H1 (cell line): ENCODE measurements at regions not wholly inside any gene's neighbourhood (a gene's known extent, or its start where the extent isn't known, plus 50 kb on each side); places are given as distances from the start of the nearest gene placed in this dataset.

Experiments used
- CTCF ChIA-PET: fragments of 300-600 bp; sonication (Branson Sonifier 250); formaldehyde crosslinking; loops from one replicate; lab custom pipeline; 2021; ENCODE audit not compliant: partially characterized antibody; lab: Charles Lee
- POLR2A ChIA-PET: fragments of 300-600 bp; sonication (Branson Sonifier 250); formaldehyde crosslinking; loops from one replicate; lab custom pipeline; 2021; ENCODE audit warnings: inconsistent platforms; ENCODE audit not compliant: partially characterized antibody; lab: Charles Lee
- DNase-seq, 2 experiments: peaks; one replicate each; pipeline versions ENCODE4 v3.0.0 to v3.0.0-alpha.2; 2010 to 2022; ENCODE audit warnings: low spot score in 2 of 2, low read depth in 1 of 2, mixed read lengths in 1 of 2
- FAIRE-seq: peaks from 2 replicates; lab custom pipeline; 2011; peaks lifted over from hg19 to GRCh38; lab: Jason Lieb, UNC
- H2AFZ ChIP-seq: 2 replicates; pipeline ENCODE4 v1.8.1; 2012; ENCODE audit warnings: low read length, inconsistent platforms
- H2AK5ac ChIP-seq: 2 replicates; pipeline ENCODE4 v1.6.1; 2013; ENCODE audit warnings: low read depth, low read length
- H2BK120ac ChIP-seq: replicated peaks from 2 replicates; pipeline ENCODE3; 2013; ENCODE audit warnings: low read depth, low read length, inconsistent platforms
- H2BK12ac ChIP-seq: 2 replicates; pipeline ENCODE4 v1.6.1; 2013; ENCODE audit warnings: low read depth, low read length
- H2BK15ac ChIP-seq: 2 replicates; pipeline ENCODE4 v1.6.1; 2013; ENCODE audit warnings: low read length
- H2BK20ac ChIP-seq: 2 replicates; pipeline ENCODE4 v1.6.1; 2013; ENCODE audit warnings: low read length
- H2BK5ac ChIP-seq: 2 replicates; pipeline ENCODE4 v1.6.1; 2013; ENCODE audit warnings: low read depth, low read length
- H3K14ac ChIP-seq: 2 replicates; pipeline ENCODE4 v1.6.1; 2013; ENCODE audit warnings: inconsistent platforms; ENCODE audit not compliant: insufficient read length
- H3K18ac ChIP-seq: 2 replicates; pipeline ENCODE4 v1.6.1; 2013; ENCODE audit warnings: low read length; ENCODE audit errors: extremely low read depth
- H3K23ac ChIP-seq: 2 replicates; pipeline ENCODE4 v1.6.1; 2013; ENCODE audit warnings: inconsistent platforms; ENCODE audit not compliant: insufficient read length
- H3K23me2 ChIP-seq: 2 replicates; pipeline ENCODE4 v1.6.1; 2013; ENCODE audit warnings: low read depth, low read length
- H3K27ac ChIP-seq: 2 replicates; pipeline ENCODE4 v1.6.1; 2011; ENCODE audit warnings: low read depth, low read length, inconsistent platforms
- H3K27me3 ChIP-seq, 4 experiments: replicated peaks in 1 of 4; 1 replicate in 1 of 4; 2 replicates in 3 of 4; pipeline versions ENCODE4 v1.6.1 to v1.8.1; 2011 to 2013; ENCODE audit warnings: low read length in 3 of 4, mild to moderate bottlenecking in 3 of 4, inconsistent platforms in 2 of 4, mixed read lengths in 2 of 4, moderate library complexity in 1 of 4; ENCODE audit not compliant: control insufficient read depth in 3 of 4, insufficient read depth in 3 of 4; ENCODE audit errors: extremely low read depth in 1 of 4
- H3K36me3 ChIP-seq, 4 experiments: 2 replicates each; pipeline versions ENCODE4 v1.6.1 to v1.8.1; 2011 to 2013; ENCODE audit warnings: mild to moderate bottlenecking in 4 of 4, low read length in 3 of 4, moderate library complexity in 2 of 4, control low read depth in 1 of 4, inconsistent platforms in 1 of 4; ENCODE audit not compliant: insufficient read depth in 4 of 4, control insufficient read depth in 2 of 4
- H3K4ac ChIP-seq: replicated peaks from 2 replicates; pipeline ENCODE3; 2013; ENCODE audit warnings: low read length, low read depth, mixed read lengths, inconsistent platforms; ENCODE audit not compliant: insufficient read length
- H3K4me1 ChIP-seq, 4 experiments: replicated peaks in 1 of 4; 1 replicate in 1 of 4; 2 replicates in 3 of 4; pipeline versions ENCODE4 v1.6.1 to v1.8.1; 2011 to 2013; ENCODE audit warnings: low read length in 3 of 4, inconsistent platforms in 2 of 4, mixed read lengths in 1 of 4; ENCODE audit not compliant: insufficient read depth in 4 of 4, control insufficient read depth in 3 of 4
- H3K4me2 ChIP-seq, 2 experiments: 2 replicates each; pipeline versions ENCODE4 v1.6.1 to v1.8.1; 2011 to 2013; ENCODE audit warnings: low read depth in 2 of 2, low read length in 2 of 2, control low read depth in 1 of 2, inconsistent platforms in 1 of 2, mild to moderate bottlenecking in 1 of 2; ENCODE audit not compliant: insufficient read depth in 1 of 2
- H3K4me3 ChIP-seq, 4 experiments: fragments of 200-600, 300-600 bp in 1 of 4; sonication (generic), shearing (Covaris generic), sonication (Bioruptor Twin) in 1 of 4; 2 replicates each; pipeline versions ENCODE4 v1.5.1 to v1.8.1; 2011 to 2016; ENCODE audit warnings: low read length in 4 of 4, low read depth in 3 of 4, control low read depth in 2 of 4, inconsistent platforms in 2 of 4, mild to moderate bottlenecking in 2 of 4, mixed read lengths in 1 of 4, moderate library complexity in 1 of 4; ENCODE audit not compliant: insufficient read depth in 2 of 4; ENCODE audit errors: extremely low read depth in 1 of 4
- H3K56ac ChIP-seq: replicated peaks from 2 replicates; pipeline ENCODE3; 2013; ENCODE audit warnings: low read depth, mild to moderate bottlenecking, mixed read lengths, low read length, inconsistent platforms; ENCODE audit not compliant: insufficient read length
- H3K79me1 ChIP-seq: 2 replicates; pipeline ENCODE4 v1.6.1; 2013; ENCODE audit warnings: low read depth, low read length, control low read depth
- H3K79me2 ChIP-seq, 2 experiments: 2 replicates each; pipeline versions ENCODE4 v1.6.1 to v1.8.1; 2012 to 2013; ENCODE audit warnings: low read length in 2 of 2, mild to moderate bottlenecking in 2 of 2, inconsistent platforms in 1 of 2; ENCODE audit not compliant: insufficient read depth in 2 of 2, control insufficient read depth in 1 of 2
- H3K9ac ChIP-seq, 4 experiments: replicated peaks in 1 of 4; 1 replicate in 1 of 4; 2 replicates in 3 of 4; pipeline versions ENCODE4 v1.6.1 to v1.8.1; 2011 to 2013; ENCODE audit warnings: low read depth in 3 of 4, low read length in 3 of 4, control low read depth in 2 of 4, mild to moderate bottlenecking in 2 of 4, moderate library complexity in 2 of 4, inconsistent platforms in 1 of 4; ENCODE audit errors: extremely low read depth in 1 of 4
- H3K9me3 ChIP-seq, 2 experiments: 2 replicates each; pipeline versions ENCODE4 v1.6.1 to v1.8.1; 2012 to 2013; ENCODE audit warnings: mild to moderate bottlenecking in 2 of 2, moderate library complexity in 2 of 2, control low read depth in 1 of 2, inconsistent platforms in 1 of 2, low read depth in 1 of 2, low read length in 1 of 2, mixed read lengths in 1 of 2; ENCODE audit not compliant: insufficient read depth in 2 of 2
- H4K20me1 ChIP-seq, 2 experiments: replicated peaks in 1 of 2; 2 replicates each; pipeline versions ENCODE3 to v1.8.1; 2011 to 2013; ENCODE audit warnings: inconsistent platforms in 2 of 2, low read length in 2 of 2, mild to moderate bottlenecking in 1 of 2; ENCODE audit not compliant: insufficient read depth in 2 of 2, control insufficient read depth in 1 of 2
- H4K5ac ChIP-seq: 2 replicates; pipeline ENCODE4 v1.6.1; 2013; ENCODE audit warnings: low read length, low read depth, mixed read lengths, inconsistent platforms; ENCODE audit not compliant: insufficient read length
- H4K8ac ChIP-seq: 2 replicates; pipeline ENCODE4 v1.8.0; 2013; ENCODE audit warnings: mild to moderate bottlenecking, moderate library complexity, low read length, inconsistent platforms; ENCODE audit not compliant: insufficient read depth; ENCODE audit errors: extremely low read depth
- H4K91ac ChIP-seq: replicated peaks from 2 replicates; pipeline ENCODE3; 2013; ENCODE audit warnings: low read length, mixed read lengths, inconsistent platforms; ENCODE audit not compliant: insufficient read length
- ATF3 ChIP-seq: IDR thresholded peaks from 2 replicates; pipeline ENCODE4 v1.6.1; 2011; ENCODE audit warnings: low read depth, mild to moderate bottlenecking, low read length; ENCODE audit not compliant: insufficient read depth
- CTBP2 ChIP-seq: IDR thresholded peaks from 2 replicates; pipeline ENCODE4 v1.7.0; 2011; ENCODE audit warnings: borderline replicate concordance, mild to moderate bottlenecking, moderate library complexity, mixed read lengths, low read length; ENCODE audit not compliant: insufficient read depth, insufficient read length
- CTCF ChIP-seq, 3 experiments: IDR thresholded peaks; 1 replicate in 2 of 3; 2 replicates in 1 of 3; pipeline versions ENCODE4 v1.5.1 to v1.6.1; 2011; ENCODE audit warnings: low read length in 3 of 3, mild to moderate bottlenecking in 3 of 3, inconsistent platforms in 2 of 3, low read depth in 1 of 3, moderate library complexity in 1 of 3; ENCODE audit not compliant: insufficient read depth in 1 of 3; ENCODE audit errors: control extremely low read depth in 1 of 3
- GABPA ChIP-seq: IDR thresholded peaks from 2 replicates; pipeline ENCODE4 v1.6.1; 2011; ENCODE audit warnings: mild to moderate bottlenecking, low read length, moderate library complexity, borderline replicate concordance; ENCODE audit not compliant: insufficient read depth
- PHF8 ChIP-seq: fragments of 200-600 bp; sonication (generic); conservative IDR thresholded peaks from 2 replicates; pipeline ENCODE4 v1.7.1; 2012; ENCODE audit warnings: low read depth, mild to moderate bottlenecking, inconsistent platforms, low read length, moderate library complexity
- SAP30 ChIP-seq: fragments of 300-600 bp; sonication (generic); IDR thresholded peaks from 2 replicates; pipeline ENCODE4 v1.7.1; 2012; ENCODE audit warnings: low read length, moderate library complexity, mild to moderate bottlenecking, inconsistent platforms; ENCODE audit not compliant: insufficient read depth, insufficient replicate concordance
- SP1 ChIP-seq: IDR thresholded peaks from 2 replicates; pipeline ENCODE4 v1.6.1; 2011; ENCODE audit warnings: low read depth, low read length
- TAF1 ChIP-seq: IDR thresholded peaks from 2 replicates; pipeline ENCODE4 v1.6.1; 2011; ENCODE audit warnings: mild to moderate bottlenecking, low read depth, low read length
- USF2 ChIP-seq: IDR thresholded peaks from 2 replicates; pipeline ENCODE4 v1.6.1; 2011; ENCODE audit warnings: low read length, improper control_type of control experiment
- WGBS, 2 experiments: shearing (Covaris generic) in 1 of 2; methylation state at CpG; one replicate each; pipeline versions ENCODE4 v1.1.6 to v1.1.7; 2013 to 2015; ENCODE audit warnings: low lambda C conversion rate in 2 of 2, mixed read lengths in 2 of 2, inconsistent platforms in 1 of 2, low coverage in 1 of 2, missing lambda C conversion rate in 1 of 2; ENCODE audit not compliant: insufficient replicate concordance in 2 of 2, insufficient coverage in 1 of 2, insufficient read length in 1 of 2; ENCODE audit errors: extremely low coverage in 1 of 2, missing lambda C conversion rate in 1 of 2; 5-methylcytosine and 5-hydroxymethylcytosine counted together

GRCh38 chr15:98592136-98592535, 56.2 kb upstream of the IGF1R start:
- Histone ChIP-seq H3K4ac (no peak overlapping the region), H3K23me2 (no peaks in the 10 kb centered on the region), H3K27ac (no peak overlapping the region), H4K5ac (no peak overlapping the region), H3K14ac (no peak overlapping the region), H3K4me1 (peaks cover 0 to 2% (median 0%) of the 10 kb centered on the region in 4 experiments; a peak in 2 of 7 replicates), H3K79me2 (no peaks in the 10 kb centered on the region), H4K20me1 (no peaks in the 10 kb centered on the region), H3K79me1 (no peaks in the 10 kb centered on the region), H3K4me3 (no peak overlapping the region), H2AK5ac (no peak overlapping the region), H4K91ac (no peak overlapping the region), H2BK5ac (no peak overlapping the region), H3K9ac (no peak overlapping the region), H3K4me2 (no peak overlapping the region), H3K56ac (no peak overlapping the region), H2BK120ac (no peak overlapping the region), H2BK15ac (no peak overlapping the region), H2BK20ac (no peak overlapping the region), H3K36me3 (no peaks in the 10 kb centered on the region), H3K27me3 (no peaks in the 10 kb centered on the region), H3K18ac (no peak overlapping the region), H2BK12ac (no peak overlapping the region), H2AFZ (no peak overlapping the region), H3K23ac (no peak overlapping the region), H4K8ac (no peak overlapping the region), H3K9me3 (no peaks in the 10 kb centered on the region)
- POLR2A ChIA-PET, result interaction anchor here (1.1 kb wide), 1 partner anchor 42 kb away, joined by 3 read pairs; no protein-coding TSS in a partner anchor
- peak in 1 of 2 experiments; percentile 47 for DNase-seq
- no peak for FAIRE-seq
- WGBS, 2 experiments, result 94% methylated on average over 11 of the region's 12 CpGs; no CpG with 5 or more reads in 1 of the 2 experiments
- CTCF ChIA-PET, result interaction anchor here (0.8 to 1.5 kb wide), 5 partner anchors 10 to 69 kb away, joined by 3 to 5 read pairs (median 3); no protein-coding TSS in a partner anchor
- TF ChIP-seq USF2 (no peak), CTBP2 (no peak), TAF1 (no peak), CTCF (IDR thresholded peaks at IDR 0.05; ENCODE audit: control extremely low read depth in 1 of 3, insufficient read depth in 1 of 3, low read depth in 1 of 3, low read length in 3 of 3) (no peak), GABPA (no peak), SAP30 (no peak), PHF8 (no peak), SP1 (no peak), ATF3 (no peak)
